22Rv1 (cell line): ENCODE measurements at regions not wholly inside any gene's neighbourhood (a gene's known extent, or its start where the extent isn't known, plus 50 kb on each side); places are given as distances from the start of the nearest gene placed in this dataset.

ENCODE experiments used
- H3K27ac ChIP-seq: fragments of 450-650 bp; 2 replicates; pipeline ENCODE4 v1.5.1; 2017
- CTCF ChIP-seq: fragments of 450-650 bp; IDR thresholded peaks from 2 replicates; pipeline ENCODE4 v1.5.1; 2017; ENCODE audit warnings: mild to moderate bottlenecking
- ZFX ChIP-seq: fragments of 450-650 bp; IDR thresholded peaks from 2 replicates; pipeline ENCODE4 v1.6.1; 2017; ENCODE audit warnings: antibody characterized with exemption, borderline replicate concordance

- TF ChIP-seq CTCF (no peak), ZFX (no peak)
- no peak overlapping the region for H3K27ac ChIP-seq
These were observed 201.9 kb upstream of the PPARGC1A start for GRCh38 chr4:24091639-24092233.

GRCh38 chr4:24089851-24090534 lies 200.1 kb upstream of the PPARGC1A start:
- TF ChIP-seq ZFX (no peak), CTCF (no peak)
- no peak overlapping the region for H3K27ac ChIP-seq

GRCh38 chr4:24080871-24081270 lies 191.0 kb upstream of the PPARGC1A start:
- H3K27ac ChIP-seq, result no peak overlapping the region
- TF ChIP-seq CTCF (no peak), ZFX (no peak)

- TF ChIP-seq CTCF, result no peak
- TF ChIP-seq ZFX, result no peak
These were observed 188.6 kb upstream of the PPARGC1A start for GRCh38 chr4:24078347-24078962.

GRCh38 chr4:24076811-24077210 lies 187.0 kb upstream of the PPARGC1A start:
- no peak overlapping the region; the same call in 1 of the 2 replicates for H3K27ac ChIP-seq
- TF ChIP-seq ZFX (no peak), CTCF (no peak)

More at GRCh38 chr4:24078347-24078962, 188.6 kb upstream of the PPARGC1A start:
- H3K27ac ChIP-seq, result no peak overlapping the region

- TF ChIP-seq CTCF, result no peak
- no peak for TF ChIP-seq ZFX
- H3K27ac ChIP-seq, result no peak overlapping the region
These were observed 184.1 kb upstream of the PPARGC1A start for GRCh38 chr4:24073948-24074347.
